ENCODE measurements at regions not wholly inside any gene's neighbourhood (a gene's known extent, or its start where the extent isn't known, plus 50 kb on each side); places are given as distances from the start of the nearest gene placed in this dataset.

GRCh38 chr2:217193431-217194340, 333.8 kb upstream of the TNP1 start:
- H3K27me3 ChIP-seq (ENCODE audit: control insufficient read depth, insufficient read depth, low read length): no peaks in the 10 kb centered on the region
- no peaks in the 10 kb centered on the region for H3K4me1 ChIP-seq (ENCODE audit: control insufficient read depth, insufficient read depth, low read length)
- H3K9me3 ChIP-seq (ENCODE audit: control insufficient read depth, insufficient read depth, low read length): no peaks in the 10 kb centered on the region
- no peaks in the 10 kb centered on the region for H3K36me3 ChIP-seq (ENCODE audit: control insufficient read depth, insufficient read depth, low read length)
- DNase-seq (ENCODE audit: low read depth, low spot score): no peak
- no peak overlapping the region for H3K27ac ChIP-seq (ENCODE audit: low read length)
- WGBS (ENCODE audit: insufficient coverage, insufficient read length): no CpG with 5 or more reads among the region's 9 CpGs
- H3K4me3 ChIP-seq (ENCODE audit: low read length): no peak overlapping the region

- Histone ChIP-seq H3K9me3 (ENCODE audit: control insufficient read depth, insufficient read depth, low read length) (no peaks in the 10 kb centered on the region), H3K27ac (ENCODE audit: low read length) (no peak overlapping the region), H3K27me3 (ENCODE audit: control insufficient read depth, insufficient read depth, low read length) (no peaks in the 10 kb centered on the region), H3K4me3 (ENCODE audit: low read length) (no peak overlapping the region), H3K36me3 (ENCODE audit: control insufficient read depth, insufficient read depth, low read length) (no peaks in the 10 kb centered on the region), H3K4me1 (ENCODE audit: control insufficient read depth, insufficient read depth, low read length) (no peaks in the 10 kb centered on the region)
- no CpG with 5 or more reads among the region's 2 CpGs for WGBS (ENCODE audit: insufficient coverage, insufficient read length)
- DNase-seq (ENCODE audit: low read depth, low spot score): no peak
Observed at GRCh38 chr2:217192366-217192765, 332.5 kb upstream of the TNP1 start.

- Histone ChIP-seq H3K9me3 (ENCODE audit: control insufficient read depth, insufficient read depth, low read length) (no peaks in the 10 kb centered on the region), H3K4me3 (ENCODE audit: low read length) (no peak overlapping the region), H3K27me3 (ENCODE audit: control insufficient read depth, insufficient read depth, low read length) (no peaks in the 10 kb centered on the region), H3K27ac (ENCODE audit: low read length) (no peak overlapping the region), H3K36me3 (ENCODE audit: control insufficient read depth, insufficient read depth, low read length) (no peaks in the 10 kb centered on the region), H3K4me1 (ENCODE audit: control insufficient read depth, insufficient read depth, low read length) (no peaks in the 10 kb centered on the region)
- DNase-seq (ENCODE audit: low read depth, low spot score): no peak
- WGBS (ENCODE audit: insufficient coverage, insufficient read length): no CpG with 5 or more reads among the region's 2 CpGs
Observed at GRCh38 chr2:217189747-217190146, 329.9 kb upstream of the TNP1 start.

- Histone ChIP-seq H3K9me3 (ENCODE audit: control insufficient read depth, insufficient read depth, low read length) (no peaks in the 10 kb centered on the region), H3K4me3 (ENCODE audit: low read length) (no peak overlapping the region), H3K4me1 (ENCODE audit: control insufficient read depth, insufficient read depth, low read length) (no peaks in the 10 kb centered on the region), H3K27ac (ENCODE audit: low read length) (no peak overlapping the region), H3K36me3 (ENCODE audit: control insufficient read depth, insufficient read depth, low read length) (no peaks in the 10 kb centered on the region), H3K27me3 (ENCODE audit: control insufficient read depth, insufficient read depth, low read length) (no peaks in the 10 kb centered on the region)
- no peak for DNase-seq (ENCODE audit: low read depth, low spot score)
- no CpG with 5 or more reads among the region's 6 CpGs for WGBS (ENCODE audit: insufficient coverage, insufficient read length)
Observed at GRCh38 chr2:217189131-217189530, 329.3 kb upstream of the TNP1 start.

GRCh38 chr2:217186668-217187159, 326.9 kb upstream of the TNP1 start:
- DNase-seq (ENCODE audit: low read depth, low spot score): no peak
- no peaks in the 10 kb centered on the region for H3K36me3 ChIP-seq (ENCODE audit: control insufficient read depth, insufficient read depth, low read length)
- H3K4me1 ChIP-seq (ENCODE audit: control insufficient read depth, insufficient read depth, low read length): no peaks in the 10 kb centered on the region
- H3K4me3 ChIP-seq (ENCODE audit: low read length): no peak overlapping the region
- no peak overlapping the region for H3K27ac ChIP-seq (ENCODE audit: low read length)
- no peaks in the 10 kb centered on the region for H3K27me3 ChIP-seq (ENCODE audit: control insufficient read depth, insufficient read depth, low read length)
- H3K9me3 ChIP-seq (ENCODE audit: control insufficient read depth, insufficient read depth, low read length): no peaks in the 10 kb centered on the region
- WGBS (ENCODE audit: insufficient coverage, insufficient read length): no CpG with 5 or more reads among the region's 3 CpGs

- no CpG with 5 or more reads among the region's 6 CpGs for WGBS (ENCODE audit: insufficient coverage, insufficient read length)
- no peak for DNase-seq (ENCODE audit: low read depth, low spot score)
- H3K27me3 ChIP-seq (ENCODE audit: control insufficient read depth, insufficient read depth, low read length): no peaks in the 10 kb centered on the region
- no peak overlapping the region for H3K27ac ChIP-seq (ENCODE audit: low read length)
- H3K36me3 ChIP-seq (ENCODE audit: control insufficient read depth, insufficient read depth, low read length): no peaks in the 10 kb centered on the region
- no peak overlapping the region for H3K4me3 ChIP-seq (ENCODE audit: low read length)
- no peaks in the 10 kb centered on the region for H3K4me1 ChIP-seq (ENCODE audit: control insufficient read depth, insufficient read depth, low read length)
- no peaks in the 10 kb centered on the region for H3K9me3 ChIP-seq (ENCODE audit: control insufficient read depth, insufficient read depth, low read length)
Observed at GRCh38 chr2:217186152-217186551, 326.3 kb upstream of the TNP1 start.

- DNase-seq (ENCODE audit: low read depth, low spot score): no peak
- Histone ChIP-seq H3K36me3 (ENCODE audit: control insufficient read depth, insufficient read depth, low read length) (no peaks in the 10 kb centered on the region), H3K4me3 (ENCODE audit: low read length) (no peak overlapping the region), H3K27me3 (ENCODE audit: control insufficient read depth, insufficient read depth, low read length) (no peaks in the 10 kb centered on the region), H3K27ac (ENCODE audit: low read length) (no peak overlapping the region), H3K9me3 (ENCODE audit: control insufficient read depth, insufficient read depth, low read length) (no peaks in the 10 kb centered on the region), H3K4me1 (ENCODE audit: control insufficient read depth, insufficient read depth, low read length) (no peaks in the 10 kb centered on the region)
- WGBS (ENCODE audit: insufficient coverage, insufficient read length): no CpG with 5 or more reads among the region's 7 CpGs
Observed at GRCh38 chr2:217185265-217185995, 325.6 kb upstream of the TNP1 start.

GRCh38 chr2:217184242-217184641, 324.4 kb upstream of the TNP1 start:
- WGBS (ENCODE audit: insufficient coverage, insufficient read length): no CpG with 5 or more reads among the region's 2 CpGs
- no peaks in the 10 kb centered on the region for H3K27me3 ChIP-seq (ENCODE audit: control insufficient read depth, insufficient read depth, low read length)
- H3K9me3 ChIP-seq (ENCODE audit: control insufficient read depth, insufficient read depth, low read length): no peaks in the 10 kb centered on the region
- H3K36me3 ChIP-seq (ENCODE audit: control insufficient read depth, insufficient read depth, low read length): no peaks in the 10 kb centered on the region
- no peaks in the 10 kb centered on the region for H3K4me1 ChIP-seq (ENCODE audit: control insufficient read depth, insufficient read depth, low read length)
- DNase-seq (ENCODE audit: low read depth, low spot score): no peak
- H3K27ac ChIP-seq (ENCODE audit: low read length): no peak overlapping the region
- no peak overlapping the region for H3K4me3 ChIP-seq (ENCODE audit: low read length)

GRCh38 chr2:217183471-217183870, 323.6 kb upstream of the TNP1 start:
- Histone ChIP-seq H3K36me3 (ENCODE audit: control insufficient read depth, insufficient read depth, low read length) (no peaks in the 10 kb centered on the region), H3K27me3 (ENCODE audit: control insufficient read depth, insufficient read depth, low read length) (no peaks in the 10 kb centered on the region), H3K9me3 (ENCODE audit: control insufficient read depth, insufficient read depth, low read length) (no peaks in the 10 kb centered on the region), H3K4me1 (ENCODE audit: control insufficient read depth, insufficient read depth, low read length) (no peaks in the 10 kb centered on the region), H3K27ac (ENCODE audit: low read length) (no peak overlapping the region), H3K4me3 (ENCODE audit: low read length) (no peak overlapping the region)
- no CpG with 5 or more reads among the region's 1 CpG for WGBS (ENCODE audit: insufficient coverage, insufficient read length)
- no peak for DNase-seq (ENCODE audit: low read depth, low spot score)

- no peak for DNase-seq (ENCODE audit: low read depth, low spot score)
- no peaks in the 10 kb centered on the region for H3K27me3 ChIP-seq (ENCODE audit: control insufficient read depth, insufficient read depth, low read length)
- no peaks in the 10 kb centered on the region for H3K9me3 ChIP-seq (ENCODE audit: control insufficient read depth, insufficient read depth, low read length)
- no peaks in the 10 kb centered on the region for H3K36me3 ChIP-seq (ENCODE audit: control insufficient read depth, insufficient read depth, low read length)
- no peaks in the 10 kb centered on the region for H3K4me1 ChIP-seq (ENCODE audit: control insufficient read depth, insufficient read depth, low read length)
- no peak overlapping the region for H3K27ac ChIP-seq (ENCODE audit: low read length)
- H3K4me3 ChIP-seq (ENCODE audit: low read length): no peak overlapping the region
- no CpG with 5 or more reads among the region's 3 CpGs for WGBS (ENCODE audit: insufficient coverage, insufficient read length)
Observed at GRCh38 chr2:217182926-217183325, 323.1 kb upstream of the TNP1 start.
